B cell (primary cell): ENCODE measurements at regions not wholly inside any gene's neighbourhood (a gene's known extent, or its start where the extent isn't known, plus 50 kb on each side); places are given as distances from the start of the nearest gene placed in this dataset.

Experiments used
- ATAC-seq: fragments of 200-7000 bp; cut with Tn5 transposase; one replicate; pipeline ENCODE4 v1.10.0; 2021; ENCODE audit warnings: low read depth, mild to moderate bottlenecking, moderate number of reproducible peaks, moderate library complexity
- CTCF ChIA-PET: fragments of 350-600 bp; sonication (Branson Sonifier 250); formaldehyde crosslinking; loops from one replicate; lab custom pipeline; 2021; ENCODE audit warnings: antibody characterized with exemption, inconsistent platforms; lab: Charles Lee
- POLR2A ChIA-PET: fragments of 350-600 bp; sonication (Branson Sonifier 250); formaldehyde crosslinking; loops from one replicate; lab custom pipeline; 2021; ENCODE audit warnings: antibody characterized with exemption; lab: Charles Lee
- DNase-seq: peaks from one replicate; pipeline ENCODE4 v3.0.0; 2013
- H2AFZ ChIP-seq: 2 replicates; pipeline ENCODE4 v1.6.1; 2012; ENCODE audit warnings: mild to moderate bottlenecking, low read depth, low read length; ENCODE audit not compliant: insufficient read depth, poor library complexity, severe bottlenecking
- H3K27ac ChIP-seq, 2 donors: 1 replicate in 1 of 2; 2 replicates in 1 of 2; pipeline ENCODE4 v1.5.1; 2012 to 2013; ENCODE audit warnings: low read length in 2 of 2, mild to moderate bottlenecking in 2 of 2, moderate library complexity in 1 of 2
- H3K27me3 ChIP-seq, 4 experiments: fragments of 200-600 bp in 1 of 4; sonication (generic) in 1 of 4; replicated peaks in 1 of 4; 1 replicate in 2 of 4; 2 replicates in 2 of 4; pipeline versions ENCODE4 v1.6.1 to v1.7.0; 2013 to 2016; ENCODE audit warnings: low read length in 3 of 4, mild to moderate bottlenecking in 2 of 4, mixed read lengths in 1 of 4, moderate library complexity in 1 of 4; ENCODE audit not compliant: insufficient read depth in 4 of 4, control insufficient read depth in 3 of 4; ENCODE audit errors: control extremely low read depth in 1 of 4
- H3K36me3 ChIP-seq, 2 experiments: replicated peaks in 1 of 2; 1 replicate in 1 of 2; 2 replicates in 1 of 2; pipeline versions ENCODE4 v1.6.1 to v1.7.1; 2013; ENCODE audit warnings: low read length in 1 of 2; ENCODE audit not compliant: insufficient read depth in 2 of 2, control insufficient read depth in 1 of 2; ENCODE audit errors: control extremely low read depth in 1 of 2, extremely low read depth in 1 of 2
- H3K4me1 ChIP-seq, 2 donors: fragments of 200-600 bp in 1 of 2; sonication (generic) in 1 of 2; 1 replicate in 1 of 2; 2 replicates in 1 of 2; pipeline versions ENCODE4 v1.5.1 to v1.6.1; 2013 to 2017; ENCODE audit warnings: low read length in 2 of 2; ENCODE audit not compliant: control insufficient read depth in 2 of 2, insufficient read depth in 2 of 2
- H3K4me2 ChIP-seq: replicated peaks from 2 replicates; pipeline ENCODE3; 2012; ENCODE audit warnings: mild to moderate bottlenecking, low read depth, low read length; ENCODE audit not compliant: poor library complexity, severe bottlenecking
- H3K4me3 ChIP-seq, 5 experiments: fragments of 200-600 bp in 1 of 5; sonication (generic) in 1 of 5; 1 replicate in 3 of 5; 2 replicates in 2 of 5; pipeline versions ENCODE4 v1.5.1 to v1.7.0; 2011 to 2016; ENCODE audit warnings: low read length in 4 of 5, mild to moderate bottlenecking in 4 of 5, low read depth in 2 of 5, control low read depth in 1 of 5, moderate library complexity in 1 of 5; ENCODE audit not compliant: insufficient read depth in 1 of 5; ENCODE audit errors: control extremely low read depth in 1 of 5, extremely low read depth in 1 of 5
- H3K79me2 ChIP-seq: fragments of 200-600 bp; sonication (generic); one replicate; pipeline ENCODE4 v1.6.0; 2016; ENCODE audit warnings: low read length; ENCODE audit not compliant: control insufficient read depth, insufficient read depth
- H3K9ac ChIP-seq: fragments of 200-600 bp; sonication (generic); 2 replicates; pipeline ENCODE4 v1.6.1; 2017; ENCODE audit warnings: mild to moderate bottlenecking, low read length, moderate library complexity
- H3K9me3 ChIP-seq, 3 donors: one replicate each; pipeline versions ENCODE4 v1.6.1 to v1.7.1; 2013; ENCODE audit warnings: low read length in 2 of 3; ENCODE audit not compliant: control insufficient read depth in 2 of 3, insufficient read depth in 1 of 3; ENCODE audit errors: control extremely low read depth in 1 of 3
- H4K20me1 ChIP-seq: 2 replicates; pipeline ENCODE4 v1.6.0; 2012; ENCODE audit warnings: mild to moderate bottlenecking, low read length; ENCODE audit not compliant: insufficient read depth, control insufficient read depth, poor library complexity, severe bottlenecking
- H3K27ac Mint-ChIP-seq: one replicate; pipeline ENCODE4 v1.8.0; 2021; ENCODE audit warnings: mixed read lengths
- H3K27me3 Mint-ChIP-seq: one replicate; pipeline ENCODE4 v1.8.0; 2021; ENCODE audit warnings: mixed read lengths
- H3K4me1 Mint-ChIP-seq: one replicate; pipeline ENCODE4 v1.8.0; 2021; ENCODE audit warnings: mixed read lengths
- H3K4me3 Mint-ChIP-seq: one replicate; pipeline ENCODE4 v1.8.0; 2021; ENCODE audit warnings: mixed read lengths
- H3K9me3 Mint-ChIP-seq: one replicate; pipeline ENCODE4 v1.8.0; 2022; ENCODE audit warnings: mixed read lengths; ENCODE audit not compliant: insufficient read depth
- EZH2 ChIP-seq: IDR thresholded peaks from 2 replicates; pipeline ENCODE4 v1.6.1; 2012; ENCODE audit warnings: borderline replicate concordance, low read depth, mild to moderate bottlenecking, moderate library complexity, low read length; ENCODE audit not compliant: insufficient read depth, poor library complexity, severe bottlenecking
- WGBS: methylation state at CpG from one replicate; pipeline ENCODE4 v1.1.5; 2013; ENCODE audit warnings: missing lambda C conversion rate; ENCODE audit not compliant: insufficient coverage; 5-methylcytosine and 5-hydroxymethylcytosine counted together
- intact Hi-C: fragments of 100-400 bp; cut with micrococcal nuclease; formaldehyde crosslinking; loops from one replicate; pipeline ENCODE4 v1.10.0; 2022
- TF ChIP-seq, protein P1 (sequence below): fragments of 200-600 bp; IDR thresholded peaks from one replicate; pipeline ENCODE4 v1.8.0; 2022; ENCODE audit warnings: antibody characterized with exemption, mild to moderate bottlenecking

DNA sequence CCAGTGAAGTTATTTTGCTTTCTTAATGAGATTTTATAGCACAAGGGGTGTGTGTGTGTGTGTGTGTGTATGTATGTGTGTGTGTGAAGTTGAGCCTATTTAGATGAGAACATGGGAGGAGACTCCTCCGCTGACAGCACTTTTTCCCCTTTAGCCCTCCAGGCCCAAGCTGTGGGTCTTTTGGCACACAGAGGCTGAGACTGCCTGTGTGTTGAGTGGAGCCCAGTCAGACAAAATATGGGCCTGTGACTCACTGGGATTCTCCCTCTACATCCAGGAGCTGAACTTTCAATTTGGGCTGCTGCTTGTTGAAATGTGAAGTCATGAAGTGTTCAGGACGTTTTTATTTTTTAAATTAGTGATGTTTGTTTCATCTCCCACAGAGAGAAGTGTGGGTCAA, 108.0 kb downstream of the MFSD1 start:
- ATAC-seq (no peak), DNase-seq (no peak)
- no peak overlapping the region for H3K4me2 ChIP-seq
- Mint-ChIP-seq H3K9me3 (no peaks in the 10 kb centered on the region), H3K27me3 (peaks cover 8% of the 10 kb centered on the region), H3K4me1 (no peaks in the 10 kb centered on the region), H3K4me3 (no peak overlapping the region), H3K27ac (no peak overlapping the region)
- H3K9ac ChIP-seq: no peak overlapping the region
- no CpG with 5 or more reads among the region's 2 CpGs for WGBS
- TF ChIP-seq, protein P1, sequence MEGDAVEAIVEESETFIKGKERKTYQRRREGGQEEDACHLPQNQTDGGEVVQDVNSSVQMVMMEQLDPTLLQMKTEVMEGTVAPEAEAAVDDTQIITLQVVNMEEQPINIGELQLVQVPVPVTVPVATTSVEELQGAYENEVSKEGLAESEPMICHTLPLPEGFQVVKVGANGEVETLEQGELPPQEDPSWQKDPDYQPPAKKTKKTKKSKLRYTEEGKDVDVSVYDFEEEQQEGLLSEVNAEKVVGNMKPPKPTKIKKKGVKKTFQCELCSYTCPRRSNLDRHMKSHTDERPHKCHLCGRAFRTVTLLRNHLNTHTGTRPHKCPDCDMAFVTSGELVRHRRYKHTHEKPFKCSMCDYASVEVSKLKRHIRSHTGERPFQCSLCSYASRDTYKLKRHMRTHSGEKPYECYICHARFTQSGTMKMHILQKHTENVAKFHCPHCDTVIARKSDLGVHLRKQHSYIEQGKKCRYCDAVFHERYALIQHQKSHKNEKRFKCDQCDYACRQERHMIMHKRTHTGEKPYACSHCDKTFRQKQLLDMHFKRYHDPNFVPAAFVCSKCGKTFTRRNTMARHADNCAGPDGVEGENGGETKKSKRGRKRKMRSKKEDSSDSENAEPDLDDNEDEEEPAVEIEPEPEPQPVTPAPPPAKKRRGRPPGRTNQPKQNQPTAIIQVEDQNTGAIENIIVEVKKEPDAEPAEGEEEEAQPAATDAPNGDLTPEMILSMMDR: no peak
- no peak for TF ChIP-seq EZH2
- intact Hi-C loops: no loop called here
- no peak overlapping the region for H3K4me3 ChIP-seq
- no peaks in the 10 kb centered on the region for H4K20me1 ChIP-seq
- H2AFZ ChIP-seq: no peak overlapping the region
- no peak overlapping the region for H3K27ac ChIP-seq
- no peaks in the 10 kb centered on the region for H3K27me3 ChIP-seq
- H3K36me3 ChIP-seq: no peaks in the 10 kb centered on the region
- H3K9me3 ChIP-seq: no peaks in the 10 kb centered on the region
- H3K4me1 ChIP-seq: no peaks in the 10 kb centered on the region
- CTCF ChIA-PET: no interaction called here
- no peaks in the 10 kb centered on the region for H3K79me2 ChIP-seq
- POLR2A ChIA-PET: no interaction called here

DNA sequence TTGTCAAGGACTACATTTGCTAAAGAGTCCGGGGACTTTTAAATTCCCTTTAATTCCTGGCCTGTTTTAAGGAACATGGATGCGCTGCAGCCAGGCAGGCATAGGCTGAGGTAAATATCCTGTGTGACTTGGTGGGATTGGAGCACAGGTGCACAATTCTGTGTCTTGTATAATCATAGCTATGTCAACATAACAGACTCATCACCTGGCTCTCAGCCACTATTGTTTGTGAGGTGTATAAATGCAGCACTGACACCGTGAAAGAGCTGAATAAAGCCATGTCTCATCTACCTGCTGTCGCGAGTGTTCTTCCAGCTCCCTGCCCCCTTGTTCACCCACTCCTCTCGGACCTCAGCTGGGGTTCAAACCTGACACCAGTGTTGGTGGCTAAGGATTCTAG, 109.7 kb downstream of the MFSD1 start:
- no peak for TF ChIP-seq EZH2
- TF ChIP-seq, protein P1: no peak
- Histone ChIP-seq H3K9ac (no peak overlapping the region), H3K27me3 (no peaks in the 10 kb centered on the region), H3K36me3 (no peaks in the 10 kb centered on the region), H3K4me2 (no peak overlapping the region), H3K4me1 (no peaks in the 10 kb centered on the region), H4K20me1 (no peaks in the 10 kb centered on the region), H2AFZ (no peak overlapping the region), H3K9me3 (no peaks in the 10 kb centered on the region), H3K27ac (no peak overlapping the region), H3K79me2 (no peaks in the 10 kb centered on the region), H3K4me3 (no peak overlapping the region)
- no peak overlapping the region for H3K4me3 Mint-ChIP-seq
- WGBS: no CpG with 5 or more reads among the region's 6 CpGs
- H3K27me3 Mint-ChIP-seq: peaks cover 7% of the 10 kb centered on the region
- no peaks in the 10 kb centered on the region for H3K9me3 Mint-ChIP-seq
- H3K27ac Mint-ChIP-seq: no peak overlapping the region
- CTCF ChIA-PET: no interaction called here
- intact Hi-C loops: no loop called here
- no peaks in the 10 kb centered on the region for H3K4me1 Mint-ChIP-seq
- POLR2A ChIA-PET: no interaction called here
- ATAC-seq: no peak
- no peak for DNase-seq
